B cell (primary cell): ENCODE measurements at regions not wholly inside any gene's neighbourhood (a gene's known extent, or its start where the extent isn't known, plus 50 kb on each side); places are given as distances from the start of the nearest gene placed in this dataset.

Experiments
- CTCF ChIP-seq: fragments of 200-600 bp; IDR thresholded peaks from one replicate; pipeline ENCODE4 v1.8.0; 2022; ENCODE audit warnings: antibody characterized with exemption, mild to moderate bottlenecking
- EZH2 ChIP-seq: IDR thresholded peaks from 2 replicates; pipeline ENCODE4 v1.6.1; 2012; ENCODE audit warnings: borderline replicate concordance, low read depth, mild to moderate bottlenecking, moderate library complexity, low read length; ENCODE audit not compliant: insufficient read depth, poor library complexity, severe bottlenecking

- TF ChIP-seq CTCF (no peak), EZH2 (no peak)
Observed at GRCh38 chr3:176909044-176909443, 288.2 kb downstream of the TBL1XR1 start.
